NCI-H524 (cell line): ENCODE measurements at regions not wholly inside any gene's neighbourhood (a gene's known extent, or its start where the extent isn't known, plus 50 kb on each side); places are given as distances from the start of the nearest gene placed in this dataset.

ENCODE experiments used
- DNase-seq, 2 experiments: peaks; one replicate each; lab custom pipeline; 2025; lab: John Stamatoyannopoulos, UW

DNA sequence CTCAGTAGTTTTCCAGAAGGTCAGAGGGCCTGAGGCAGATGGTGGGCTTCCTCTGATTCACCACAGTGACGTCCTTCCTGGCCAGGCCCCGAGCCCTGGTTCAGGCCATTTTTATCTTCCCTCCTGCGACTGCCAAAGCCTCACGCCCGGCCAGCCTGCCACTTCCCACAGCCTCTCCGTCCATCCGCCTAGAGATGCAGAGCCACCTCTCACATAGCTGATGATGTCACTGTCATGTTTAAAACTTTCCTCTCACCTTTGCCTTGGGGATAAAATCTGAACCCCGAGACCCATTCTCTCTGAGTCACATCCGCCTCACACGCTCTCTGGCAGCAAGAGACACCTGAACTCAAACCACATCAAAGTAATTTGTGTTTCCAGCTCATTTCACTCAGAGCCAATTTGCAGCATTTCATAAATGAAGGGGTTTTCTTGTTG, 175.3 kb downstream of the QDPR start:
- no peak for DNase-seq

DNA sequence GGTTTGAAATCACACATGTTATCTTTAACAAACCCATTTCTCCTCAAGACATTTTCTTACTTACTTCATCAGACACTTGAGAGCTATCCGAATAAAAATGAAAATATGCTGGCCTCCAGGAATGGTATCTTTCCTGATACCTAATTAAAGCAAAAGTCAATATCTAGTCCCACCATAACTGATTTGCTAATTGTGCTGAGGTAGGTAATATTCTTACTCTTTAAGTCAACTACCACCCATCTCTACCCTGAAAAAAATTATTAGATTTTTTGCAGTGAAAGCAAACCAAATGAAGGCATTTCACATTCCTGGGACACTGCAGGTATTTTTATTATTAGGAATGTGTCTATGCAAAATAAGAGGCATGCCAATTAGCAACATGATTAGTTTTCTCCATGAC, 175.8 kb downstream of the QDPR start:
- no peak for DNase-seq

DNA sequence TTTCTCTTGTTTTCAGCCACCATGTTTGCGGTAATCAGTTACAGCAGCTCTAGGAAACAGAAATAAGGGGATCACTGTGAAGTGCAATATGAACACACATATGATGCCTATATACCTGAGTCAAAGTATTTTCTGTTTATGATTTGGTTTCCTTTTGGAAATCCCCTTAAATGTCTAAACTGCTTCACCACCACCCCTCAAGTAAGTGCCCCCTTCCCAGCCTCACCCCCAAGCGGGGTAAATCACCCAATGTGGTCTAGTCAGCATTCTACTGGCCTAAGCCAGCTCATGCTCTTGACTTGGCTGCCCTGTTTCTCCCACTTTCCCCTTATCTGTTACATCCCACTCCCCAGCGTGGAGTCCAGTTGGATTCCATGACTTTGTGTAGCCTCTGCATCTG, 176.5 kb downstream of the QDPR start:
- no peak for DNase-seq

DNA sequence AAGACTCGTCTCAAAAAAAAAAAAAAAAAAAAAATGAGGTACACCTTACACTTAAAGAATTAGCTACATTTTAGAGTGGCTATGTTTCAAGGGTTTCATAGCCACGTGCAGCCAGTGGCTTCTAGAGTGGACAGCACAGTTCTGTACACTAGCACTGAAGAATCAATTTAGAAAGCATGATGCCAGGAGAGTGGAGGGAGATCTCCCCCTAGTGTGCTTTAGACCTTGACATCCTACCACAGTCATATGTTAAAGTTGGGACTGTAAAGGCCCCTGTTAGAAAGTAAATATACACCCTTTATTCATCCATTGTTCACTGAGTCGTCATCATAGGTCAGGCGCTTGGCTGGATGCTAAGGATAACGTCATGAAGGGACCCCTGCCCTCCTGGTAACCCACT, 179.4 kb downstream of the QDPR start:
- DNase-seq = peak in 1 of 2 experiments; percentile 14

DNA sequence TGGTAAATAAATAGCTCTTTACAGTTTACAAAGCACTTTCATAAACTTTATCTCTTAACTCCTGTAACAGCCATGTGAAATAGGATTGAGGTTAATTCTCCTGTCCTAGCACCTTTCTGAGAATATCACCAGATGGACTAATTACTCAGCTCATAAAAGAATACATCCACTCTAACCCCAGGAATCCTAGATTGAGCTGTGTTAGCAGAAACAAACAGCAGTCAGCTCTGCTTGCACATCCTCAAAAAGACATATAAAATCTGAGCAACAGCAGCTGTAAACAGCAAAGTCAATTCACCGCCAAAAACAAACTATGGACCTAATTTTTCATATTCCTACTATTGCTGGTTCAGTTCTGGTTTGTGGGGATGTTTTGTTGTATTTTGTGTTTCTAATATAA, 182.8 kb downstream of the QDPR start:
- DNase-seq = peak; percentile 13 to 63

DNA sequence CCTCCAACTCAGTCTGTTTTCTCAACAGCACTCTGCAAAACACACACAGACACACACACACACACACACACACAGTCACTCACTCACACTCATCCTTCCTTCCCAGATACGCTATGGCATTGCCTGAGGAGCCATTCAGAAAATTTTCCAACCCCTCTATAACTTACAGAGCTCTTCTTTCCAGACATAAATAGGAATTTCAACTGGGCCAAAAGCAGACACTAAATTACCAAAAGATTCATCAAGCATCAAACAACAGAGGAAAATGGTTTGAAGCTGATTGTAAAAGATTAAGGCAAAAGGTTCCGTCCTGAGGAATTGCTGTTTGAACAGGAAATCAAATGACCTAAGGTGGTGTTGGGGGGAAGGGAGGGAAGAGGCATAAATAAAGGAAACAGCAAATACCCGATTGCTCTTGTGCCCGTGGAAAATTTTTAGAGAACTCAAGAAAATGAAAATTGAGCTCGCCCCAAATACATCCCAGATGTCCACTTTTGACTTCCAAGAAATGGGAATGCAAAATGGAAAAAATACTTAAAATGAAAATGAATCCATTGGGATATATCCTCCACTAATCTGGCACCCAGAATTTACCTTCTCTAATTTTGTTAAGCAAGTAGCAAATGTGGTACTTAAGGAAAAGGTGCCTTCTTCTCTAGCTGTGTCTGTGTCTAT, 183.6 kb downstream of the QDPR start:
- no peak for DNase-seq

DNA sequence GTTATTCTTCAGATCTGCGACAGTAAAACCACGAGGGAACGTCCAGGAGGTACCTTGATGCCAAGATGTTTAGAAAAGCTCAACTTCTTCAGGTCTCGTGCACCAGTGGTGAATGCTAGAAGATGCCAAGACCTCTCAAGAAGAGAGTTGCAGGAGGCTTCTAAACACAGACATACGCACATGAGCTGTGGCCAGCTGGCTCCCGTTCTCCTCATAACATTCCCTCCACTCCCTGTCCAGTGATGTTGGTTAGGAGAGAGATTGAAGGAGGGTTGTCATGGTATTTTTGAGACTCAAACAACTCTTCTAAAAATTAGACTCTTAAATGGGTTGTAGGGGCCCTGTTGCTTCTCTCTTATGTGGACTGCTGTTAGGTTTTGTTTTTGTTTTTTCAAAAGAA, 184.3 kb downstream of the QDPR start:
- no peak for DNase-seq

DNA sequence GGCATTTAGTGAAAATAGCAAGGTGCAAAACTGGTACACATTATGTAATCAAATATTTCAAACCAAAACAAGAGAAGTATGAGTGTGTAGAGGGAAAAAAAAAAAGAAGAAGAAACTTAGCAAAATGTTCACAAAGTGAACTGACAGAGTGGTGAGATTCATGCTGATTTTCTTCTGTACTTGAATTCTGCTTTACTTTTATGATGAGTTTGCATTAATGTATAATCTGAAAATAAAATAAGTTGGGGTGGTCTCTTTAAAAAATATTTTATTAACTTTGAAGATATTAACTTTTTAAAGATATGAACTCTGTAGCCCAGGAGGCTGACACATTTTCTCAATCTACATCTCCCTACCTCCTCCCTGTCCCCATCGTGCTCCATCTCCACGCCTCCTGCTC, 185.1 kb downstream of the QDPR start:
- DNase-seq = no peak

DNA sequence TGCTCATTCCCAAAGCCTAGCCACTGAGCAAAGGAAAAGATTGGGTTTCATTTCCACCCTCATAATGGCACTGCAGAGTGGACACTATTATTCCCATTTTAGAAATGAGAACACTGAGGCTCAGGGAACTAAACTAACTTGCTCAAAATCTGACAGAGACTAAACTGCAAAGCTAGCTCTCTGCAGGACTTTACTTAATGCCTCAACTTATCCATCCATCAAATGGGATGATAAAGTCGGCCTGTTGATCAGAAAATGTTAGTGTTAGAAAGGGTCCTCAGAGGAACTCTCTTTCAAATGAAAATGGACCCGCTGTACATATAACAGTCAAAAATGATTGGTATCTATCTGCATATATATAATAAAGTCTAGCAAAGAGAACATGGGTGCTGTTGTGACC, 186.8 kb downstream of the QDPR start:
- DNase-seq = no peak

DNA sequence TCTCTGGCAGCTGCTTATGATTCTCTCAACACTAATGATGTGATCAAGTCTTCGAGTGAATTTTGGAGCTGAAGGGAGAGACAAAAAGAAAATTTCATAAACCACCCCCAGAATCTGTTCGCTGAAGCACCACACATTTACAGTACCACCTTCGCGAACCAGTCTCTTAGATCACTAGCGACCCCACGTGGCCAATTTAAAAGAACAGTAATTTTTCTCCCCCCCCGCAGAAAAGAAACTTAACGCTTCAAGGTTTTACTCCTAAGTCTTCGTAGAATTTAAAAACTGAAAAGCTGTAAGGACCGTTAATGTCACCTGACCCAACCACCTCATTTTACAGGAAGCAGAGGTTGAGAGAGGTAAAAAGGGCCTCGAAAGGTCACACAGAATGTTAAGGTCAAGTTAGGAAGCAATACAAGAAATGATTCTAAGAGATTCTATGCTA, 187.5 kb downstream of the QDPR start:
- DNase-seq = peak; percentile 8 to 53

DNA sequence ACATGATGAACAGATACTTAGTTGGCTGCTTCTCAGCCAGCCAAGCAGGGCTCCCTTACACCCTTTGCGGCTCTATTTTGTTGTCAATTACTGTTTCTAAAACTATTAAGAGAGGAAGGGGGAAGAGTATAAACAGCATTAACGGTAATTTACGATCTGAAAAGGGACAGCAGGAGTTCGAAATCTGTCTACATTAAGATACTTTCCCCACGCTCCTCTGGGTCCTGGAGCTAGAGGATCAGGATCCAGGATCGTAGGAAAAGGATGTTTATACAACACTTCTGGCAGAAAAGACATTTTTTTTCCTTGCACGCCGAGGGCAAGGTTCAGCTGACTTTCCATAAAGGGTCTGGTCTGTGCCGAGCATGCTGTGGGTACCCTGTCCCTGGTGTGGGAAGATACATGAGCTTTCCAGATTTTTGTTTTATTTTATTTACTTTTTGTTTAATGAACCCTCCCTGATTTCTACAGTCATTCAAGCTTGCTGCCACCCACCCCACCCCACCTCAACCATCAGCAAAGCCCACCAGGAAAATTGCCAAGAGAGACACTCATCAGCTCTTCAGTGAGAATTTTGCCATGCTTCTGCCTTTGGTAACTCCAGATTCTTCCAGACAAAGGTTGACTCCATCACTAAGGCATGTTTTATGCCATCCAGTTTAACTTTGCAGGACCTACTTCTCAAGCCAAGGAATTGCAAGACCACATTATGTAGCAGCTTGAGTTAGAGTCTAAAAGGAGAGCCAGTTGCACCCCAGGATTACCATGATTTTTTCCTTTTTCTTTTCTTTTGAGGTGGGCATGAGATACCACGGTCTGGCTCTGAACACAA, 188.1 kb downstream of the QDPR start:
- no peak for DNase-seq

DNA sequence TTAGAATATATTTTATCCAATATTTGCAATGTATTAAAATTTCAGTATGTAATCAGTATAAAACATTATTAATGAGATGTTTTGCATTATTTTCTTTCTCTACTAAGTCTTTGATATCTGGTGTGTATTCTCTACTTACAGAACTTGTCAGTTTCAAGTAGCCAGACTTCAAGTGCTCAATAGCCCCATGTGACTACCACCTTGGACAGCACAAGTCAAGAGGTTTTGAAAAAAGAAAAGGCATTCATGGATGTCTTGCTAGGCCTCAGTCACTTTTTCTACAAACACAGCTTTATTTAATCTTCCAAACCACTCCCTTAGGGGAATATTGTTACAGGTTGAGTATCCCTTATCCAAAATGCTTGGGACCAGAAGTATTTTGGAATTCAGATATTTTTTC, 189.4 kb downstream of the QDPR start:
- peak in 1 of 2 experiments; percentile 3 for DNase-seq

DNA sequence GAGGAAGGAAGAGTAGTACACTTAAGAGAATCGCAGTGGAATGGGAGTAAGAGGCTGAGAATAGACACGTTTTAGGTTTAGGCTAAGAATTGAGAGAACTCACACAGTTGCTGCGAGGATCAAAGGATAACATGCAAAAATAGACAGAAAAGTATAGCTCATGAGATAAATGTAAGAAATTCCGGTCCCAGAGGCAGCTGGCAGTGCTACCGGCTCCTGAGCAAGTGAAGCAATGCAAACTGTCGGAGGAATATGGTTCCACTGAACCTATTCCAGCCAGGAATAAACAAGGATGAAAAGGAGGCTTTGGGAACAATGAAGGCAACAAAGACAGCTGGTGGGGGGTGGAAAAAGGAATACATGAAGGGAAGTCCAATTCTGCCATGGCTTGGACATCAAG, 191.8 kb downstream of the QDPR start:
- DNase-seq = no peak

DNA sequence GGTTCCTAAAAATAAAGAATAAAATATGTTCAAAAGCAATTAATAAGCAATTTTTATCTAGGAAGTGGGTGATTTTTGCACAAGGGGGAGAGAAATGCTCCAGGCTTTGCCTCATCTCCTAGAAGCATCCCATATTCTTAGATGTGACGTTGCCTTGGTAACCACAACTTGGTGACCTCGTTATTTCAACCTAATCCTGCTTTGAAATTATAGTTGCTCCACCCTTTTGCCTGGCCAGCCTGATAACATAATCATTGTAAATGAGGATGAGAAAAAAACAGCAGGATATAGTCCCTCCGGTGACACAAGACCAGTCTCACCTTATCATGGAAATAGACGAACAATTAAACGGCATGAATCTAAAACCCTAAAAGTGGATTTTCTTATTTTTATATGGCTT, 194.4 kb downstream of the QDPR start:
- DNase-seq = peak in 1 of 2 experiments; percentile 43

DNA sequence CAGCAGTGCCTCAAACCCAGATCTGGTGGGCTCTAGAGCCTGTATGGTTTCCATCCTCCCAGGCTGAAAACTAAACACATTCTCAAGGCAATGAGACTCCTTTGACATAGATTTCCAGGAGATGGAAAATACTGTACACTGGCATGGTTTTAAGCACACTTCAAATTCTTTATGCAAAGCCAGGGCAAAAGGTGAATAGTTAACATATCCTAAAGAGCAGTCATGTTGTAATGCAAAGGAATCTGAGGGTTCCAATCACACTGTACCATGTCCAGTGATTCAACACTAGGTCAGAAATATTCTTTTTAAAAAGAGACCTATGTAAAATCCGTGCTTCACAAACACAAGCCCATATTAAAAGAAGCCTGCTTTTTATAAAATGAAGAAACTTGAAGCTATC, 195.3 kb downstream of the QDPR start:
- no peak for DNase-seq

DNA sequence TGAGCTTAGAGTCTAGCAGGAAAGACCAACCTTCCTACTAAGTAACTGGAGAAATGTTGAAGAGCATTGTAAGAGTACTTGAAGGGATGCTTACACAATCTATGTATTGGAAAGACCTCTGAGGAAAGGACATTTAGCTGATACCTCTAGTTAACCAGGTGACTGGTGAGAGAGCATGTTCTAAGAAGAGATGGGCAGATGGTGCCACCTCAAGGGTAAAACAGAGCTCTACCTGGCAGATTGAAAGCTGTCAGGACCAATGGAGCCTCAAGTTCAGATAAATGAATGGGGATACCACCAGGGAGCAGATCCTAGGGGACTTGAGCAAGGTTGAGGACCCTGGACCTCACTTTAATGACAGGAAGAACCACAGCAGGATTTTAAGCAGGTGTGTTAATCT, 196.4 kb downstream of the QDPR start:
- peak in 1 of 2 experiments; percentile 28 for DNase-seq

DNA sequence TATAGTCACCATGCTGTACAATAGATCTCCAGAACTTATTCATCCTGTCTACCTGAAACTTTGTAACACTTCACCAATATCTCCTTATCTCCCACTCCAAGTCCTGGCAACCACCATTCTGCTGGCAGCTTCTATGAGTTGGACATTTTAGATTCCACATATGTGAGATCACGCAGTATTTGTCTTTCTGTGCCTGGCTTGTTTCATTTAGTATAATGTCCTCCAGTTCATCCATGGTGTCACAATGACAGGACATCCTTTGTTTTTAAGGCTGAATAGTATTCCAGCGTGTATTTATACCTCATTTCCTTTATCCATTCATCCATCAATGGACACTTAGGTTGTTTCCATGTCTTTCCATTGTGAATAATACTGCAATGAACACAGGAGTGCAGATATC, 198.7 kb downstream of the QDPR start:
- DNase-seq = no peak

DNA sequence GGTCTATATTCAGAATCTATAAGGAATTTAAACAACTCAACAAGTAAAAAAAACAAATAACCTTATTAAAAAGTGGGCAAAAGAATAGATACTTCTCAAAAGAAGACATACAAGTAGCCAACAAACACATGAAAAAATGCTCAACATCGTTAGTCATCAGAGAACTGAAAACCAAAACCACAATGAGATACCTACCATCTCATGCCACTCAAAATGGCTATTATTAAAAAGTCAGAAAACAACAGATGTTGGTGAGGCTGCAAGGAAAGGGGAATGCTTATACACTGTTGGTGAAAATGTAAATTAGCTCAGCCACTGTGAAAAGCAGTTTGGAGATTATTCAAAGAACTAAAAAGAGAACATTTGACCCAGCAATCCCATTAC, 201.6 kb downstream of the QDPR start:
- no peak for DNase-seq

DNA sequence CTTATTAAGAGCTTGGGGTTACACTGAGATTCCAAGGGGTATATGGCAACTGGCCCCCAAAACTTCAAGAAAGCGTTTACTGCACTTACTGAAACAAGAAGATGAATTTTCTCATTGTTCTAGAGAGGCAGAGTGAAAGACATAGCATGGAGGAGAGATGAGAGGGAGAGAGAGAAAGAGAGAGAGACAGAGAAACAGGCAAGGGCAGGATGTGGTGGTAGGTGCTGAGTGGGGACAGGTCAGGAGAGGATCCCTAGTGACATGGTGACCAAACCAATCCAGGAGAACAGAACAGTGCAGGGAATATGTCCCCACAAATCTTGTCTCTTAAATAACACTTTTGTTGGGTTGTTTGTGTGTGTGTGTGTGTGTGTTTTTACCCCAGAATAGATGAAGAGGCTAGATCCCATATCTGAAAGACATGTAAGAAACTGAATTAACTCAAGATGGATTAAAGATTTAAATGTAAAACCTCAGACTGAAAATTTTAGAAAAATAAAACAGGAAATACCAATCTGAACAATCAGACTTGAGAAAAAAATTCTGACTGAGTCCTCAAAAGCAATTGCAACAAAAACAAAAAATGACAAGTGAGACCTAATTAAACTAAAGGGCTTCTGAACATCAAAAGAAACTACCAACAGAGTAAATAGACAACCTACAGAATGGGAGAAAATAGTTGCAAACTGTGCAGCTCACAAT, 202.2 kb downstream of the QDPR start:
- no peak for DNase-seq

DNA sequence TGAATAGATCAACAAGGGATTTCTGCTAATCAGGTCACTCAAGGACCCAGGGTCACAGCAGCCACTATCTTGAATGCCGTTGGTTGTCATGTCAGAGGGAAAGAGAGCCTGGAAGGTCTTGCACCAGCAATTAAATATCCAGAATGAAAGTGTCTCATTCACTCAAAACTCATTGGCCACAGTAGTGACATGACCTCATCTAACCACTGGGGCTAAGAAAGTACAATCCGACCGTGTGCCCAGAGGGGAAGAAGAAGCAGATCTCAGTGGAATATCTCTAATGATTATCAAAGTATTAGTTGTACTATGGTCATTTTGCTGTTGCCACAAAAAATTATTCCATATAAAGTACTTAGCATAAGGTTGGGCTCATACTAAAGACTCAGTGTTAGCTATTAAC, 210.0 kb downstream of the QDPR start:
- DNase-seq = no peak

DNA sequence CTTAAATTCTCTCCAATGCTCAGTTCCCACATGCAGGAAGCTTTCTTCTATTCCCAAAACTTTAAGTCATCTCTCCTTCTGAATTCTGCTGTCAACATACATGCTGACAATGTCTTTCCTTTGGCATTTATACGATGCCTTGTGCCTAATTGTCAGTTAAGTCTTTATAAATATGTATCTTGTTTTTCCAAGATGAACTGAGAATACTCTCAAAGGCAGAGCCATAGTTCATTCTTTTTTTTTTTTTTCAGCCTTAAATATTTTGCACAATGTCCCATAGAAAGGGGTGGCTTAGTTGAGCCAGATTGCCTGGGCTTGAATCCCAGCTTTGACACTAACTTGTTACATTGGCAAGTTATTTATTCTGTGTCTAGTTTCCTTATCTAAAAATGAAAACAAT, 210.6 kb downstream of the QDPR start:
- DNase-seq = no peak

DNA sequence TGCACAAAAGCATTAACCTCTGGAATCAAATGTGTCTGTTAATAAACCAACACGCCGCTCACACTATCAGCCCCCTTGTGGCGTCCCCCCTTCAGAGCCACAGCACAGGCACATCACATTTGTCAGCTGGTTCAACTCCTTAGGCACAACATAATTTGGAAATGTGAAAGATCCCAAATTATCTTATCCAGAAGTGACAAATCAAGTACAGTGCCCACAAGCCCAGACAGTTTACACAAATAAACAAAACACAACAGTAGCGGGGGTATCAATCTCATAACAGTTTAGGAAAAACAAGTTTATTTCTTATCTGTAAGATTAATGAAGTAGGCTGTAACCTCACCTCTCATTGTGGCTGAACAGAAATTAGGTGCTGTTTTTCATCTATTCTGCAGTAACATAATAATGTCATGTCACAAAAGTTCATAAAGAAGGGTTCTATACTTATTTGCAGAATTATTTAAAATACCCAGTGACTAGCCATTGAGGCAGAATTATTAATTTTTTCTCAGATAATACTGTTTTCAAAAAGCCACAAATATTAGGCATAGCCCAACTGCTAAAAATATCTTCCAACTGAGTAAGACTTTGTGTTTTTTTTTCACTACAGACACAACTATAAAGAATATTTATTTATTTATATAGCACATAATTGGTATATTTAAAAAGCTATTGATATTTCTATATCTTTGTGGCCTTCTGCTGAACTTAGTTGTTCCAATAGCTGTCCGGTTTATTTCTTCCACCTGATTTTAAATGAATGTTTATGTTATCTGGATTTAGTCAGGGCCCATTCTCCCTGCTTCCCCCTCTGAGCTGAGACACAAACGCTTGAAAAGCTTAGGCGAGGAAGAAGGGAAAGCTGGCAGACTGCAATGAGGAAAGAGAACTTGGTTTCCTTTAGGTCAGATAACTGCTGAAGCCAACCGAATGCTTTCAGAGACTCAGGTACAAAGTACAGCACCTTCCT, 214.7 kb downstream of the QDPR start:
- no peak for DNase-seq
